OCI-LY1 (cell line): ENCODE measurements at regions not wholly inside any gene's neighbourhood (a gene's known extent, or its start where the extent isn't known, plus 50 kb on each side); places are given as distances from the start of the nearest gene placed in this dataset.
"Not testable (repeated sequence)": the region's sequence is repeated elsewhere in the genome, so short reads cannot be mapped to it uniquely, and the experiment has no call there.

Experiments
- H2AFZ ChIP-seq: fragments of 200-600 bp; sonication (generic), shearing (Covaris generic); 2 replicates; pipeline ENCODE4 v1.6.0; 2014; ENCODE audit warnings: antibody characterized with exemption, mild to moderate bottlenecking, low read length
- H3F3A ChIP-seq: fragments of 200-600 bp; sonication (generic), shearing (Covaris generic); 2 replicates; pipeline ENCODE4 v1.6.0; 2014; ENCODE audit warnings: mild to moderate bottlenecking, antibody characterized with exemption, low read length, moderate library complexity; ENCODE audit not compliant: insufficient read depth
- H3K27ac ChIP-seq: fragments of 200-600 bp; sonication (generic); 2 replicates; pipeline ENCODE4 v1.5.1; 2014; ENCODE audit warnings: low read length, mixed run types, mild to moderate bottlenecking, low read depth; ENCODE audit not compliant: poor library complexity, severe bottlenecking
- H3K27me3 ChIP-seq: fragments of 200-600 bp; sonication (generic); 2 replicates; pipeline ENCODE4 v1.6.0; 2014; ENCODE audit warnings: antibody characterized with exemption, mild to moderate bottlenecking, low read length, moderate library complexity; ENCODE audit not compliant: insufficient read depth
- H3K36me3 ChIP-seq: fragments of 200-600 bp; sonication (generic); 2 replicates; pipeline ENCODE4 v1.6.1; 2014; ENCODE audit warnings: mild to moderate bottlenecking, antibody characterized with exemption, low read length, moderate library complexity, mixed read lengths; ENCODE audit not compliant: insufficient read depth
- H3K4me1 ChIP-seq: fragments of 200-600 bp; sonication (generic); 2 replicates; pipeline ENCODE4 v1.5.1; 2014; ENCODE audit warnings: mild to moderate bottlenecking, low read length, moderate library complexity; ENCODE audit not compliant: insufficient read depth, severe bottlenecking
- H3K4me2 ChIP-seq: fragments of 200-600 bp; sonication (generic), shearing (Covaris generic); 2 replicates; pipeline ENCODE4 v1.6.1; 2014; ENCODE audit warnings: low read length
- H3K4me3 ChIP-seq: fragments of 200-600 bp; sonication (generic); 2 replicates; pipeline ENCODE4 v1.5.1; 2014; ENCODE audit warnings: low read length, low read depth, mild to moderate bottlenecking, mixed read lengths; ENCODE audit not compliant: poor library complexity, severe bottlenecking
- H3K79me2 ChIP-seq: fragments of 200-600 bp; shearing (Covaris generic); 2 replicates; pipeline ENCODE4 v1.6.1; 2016; ENCODE audit warnings: mixed run types, low read length, mixed read lengths; ENCODE audit not compliant: insufficient read depth
- H3K9ac ChIP-seq: fragments of 200-600 bp; sonication (generic), shearing (Covaris generic); 2 replicates; pipeline ENCODE4 v1.6.1; 2014; ENCODE audit warnings: mild to moderate bottlenecking, low read length, mixed read lengths
- H3K9me2 ChIP-seq: fragments of 200-600 bp; sonication (generic), shearing (Covaris generic); 2 replicates; pipeline ENCODE4 v1.6.1; 2014; ENCODE audit warnings: low read depth, mild to moderate bottlenecking, low read length, mixed read lengths
- H3K9me3 ChIP-seq: fragments of 200-600 bp; shearing (Covaris generic); 2 replicates; pipeline ENCODE4 v1.6.1; 2014; ENCODE audit warnings: low read length, mixed read lengths
- H4K20me1 ChIP-seq: fragments of 200-600 bp; sonication (generic), shearing (Covaris generic); 2 replicates; pipeline ENCODE4 v1.6.0; 2016; ENCODE audit warnings: mild to moderate bottlenecking, low read length; ENCODE audit not compliant: insufficient read depth
- EZH2 ChIP-seq: fragments of 200-600 bp; sonication (generic), shearing (Covaris generic); IDR thresholded peaks from 2 replicates; pipeline ENCODE4 v1.8.0; 2017; ENCODE audit warnings: borderline replicate concordance, mixed run types, mild to moderate bottlenecking, antibody characterized with exemption, low read length, moderate library complexity, mixed read lengths
- TF ChIP-seq, protein P1 (sequence below): fragments of 200-600 bp; sonication (generic), shearing (Covaris generic); IDR thresholded peaks from 2 replicates; pipeline ENCODE4 v1.5.1; 2017; ENCODE audit warnings: mild to moderate bottlenecking, antibody characterized with exemption, low read length, moderate library complexity, mixed read lengths

DNA sequence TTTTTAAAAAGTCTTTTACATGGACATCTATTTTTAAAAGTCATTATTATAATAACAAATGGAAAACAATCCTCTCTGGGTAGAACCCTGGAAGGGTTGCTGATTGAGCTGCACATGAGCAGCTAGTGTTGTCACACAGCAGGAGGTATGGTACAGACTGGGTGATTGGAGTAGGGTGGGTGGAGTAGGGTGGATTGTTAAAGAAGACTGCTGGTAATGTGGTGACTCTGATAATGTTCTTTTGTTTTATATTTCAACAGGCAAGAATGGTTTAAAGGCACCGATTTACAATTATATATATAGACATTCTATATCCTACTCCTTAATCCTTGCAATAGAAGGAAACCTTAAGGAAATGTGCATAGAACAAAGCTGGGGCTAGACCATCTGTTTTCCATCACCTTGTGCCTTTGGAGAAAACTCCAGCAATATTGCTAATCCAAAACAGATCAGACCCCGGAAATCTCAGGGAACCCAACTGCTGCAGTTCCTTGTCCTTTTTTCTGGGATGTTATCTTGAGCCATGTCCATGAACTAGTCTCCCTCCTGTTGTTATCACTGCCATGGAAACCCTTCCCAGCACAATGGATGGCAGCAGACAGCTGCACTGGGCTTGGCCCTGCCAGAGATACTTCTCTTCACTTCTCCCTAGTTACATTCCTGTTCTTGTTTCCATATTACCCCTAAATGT lies 129.7 kb downstream of the YIPF5 start:
- H3K9me2 ChIP-seq: no peaks in the 10 kb centered on the region
- H4K20me1 ChIP-seq: no peaks in the 10 kb centered on the region
- no peaks in the 10 kb centered on the region for H3K27me3 ChIP-seq
- no peak overlapping the region for H3K9ac ChIP-seq
- H2AFZ ChIP-seq: no peak overlapping the region
- H3K79me2 ChIP-seq: no peaks in the 10 kb centered on the region
- no peak overlapping the region for H3K27ac ChIP-seq
- H3K36me3 ChIP-seq: no peaks in the 10 kb centered on the region
- H3K4me3 ChIP-seq: no peak overlapping the region
- no peaks in the 10 kb centered on the region for H3K9me3 ChIP-seq
- no peaks in the 10 kb centered on the region for H3F3A ChIP-seq
- TF ChIP-seq, protein P1, sequence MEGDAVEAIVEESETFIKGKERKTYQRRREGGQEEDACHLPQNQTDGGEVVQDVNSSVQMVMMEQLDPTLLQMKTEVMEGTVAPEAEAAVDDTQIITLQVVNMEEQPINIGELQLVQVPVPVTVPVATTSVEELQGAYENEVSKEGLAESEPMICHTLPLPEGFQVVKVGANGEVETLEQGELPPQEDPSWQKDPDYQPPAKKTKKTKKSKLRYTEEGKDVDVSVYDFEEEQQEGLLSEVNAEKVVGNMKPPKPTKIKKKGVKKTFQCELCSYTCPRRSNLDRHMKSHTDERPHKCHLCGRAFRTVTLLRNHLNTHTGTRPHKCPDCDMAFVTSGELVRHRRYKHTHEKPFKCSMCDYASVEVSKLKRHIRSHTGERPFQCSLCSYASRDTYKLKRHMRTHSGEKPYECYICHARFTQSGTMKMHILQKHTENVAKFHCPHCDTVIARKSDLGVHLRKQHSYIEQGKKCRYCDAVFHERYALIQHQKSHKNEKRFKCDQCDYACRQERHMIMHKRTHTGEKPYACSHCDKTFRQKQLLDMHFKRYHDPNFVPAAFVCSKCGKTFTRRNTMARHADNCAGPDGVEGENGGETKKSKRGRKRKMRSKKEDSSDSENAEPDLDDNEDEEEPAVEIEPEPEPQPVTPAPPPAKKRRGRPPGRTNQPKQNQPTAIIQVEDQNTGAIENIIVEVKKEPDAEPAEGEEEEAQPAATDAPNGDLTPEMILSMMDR: no peak
- TF ChIP-seq EZH2: no peak
- H3K4me2 ChIP-seq: no peak overlapping the region
- H3K4me1 ChIP-seq: no peaks in the 10 kb centered on the region

DNA sequence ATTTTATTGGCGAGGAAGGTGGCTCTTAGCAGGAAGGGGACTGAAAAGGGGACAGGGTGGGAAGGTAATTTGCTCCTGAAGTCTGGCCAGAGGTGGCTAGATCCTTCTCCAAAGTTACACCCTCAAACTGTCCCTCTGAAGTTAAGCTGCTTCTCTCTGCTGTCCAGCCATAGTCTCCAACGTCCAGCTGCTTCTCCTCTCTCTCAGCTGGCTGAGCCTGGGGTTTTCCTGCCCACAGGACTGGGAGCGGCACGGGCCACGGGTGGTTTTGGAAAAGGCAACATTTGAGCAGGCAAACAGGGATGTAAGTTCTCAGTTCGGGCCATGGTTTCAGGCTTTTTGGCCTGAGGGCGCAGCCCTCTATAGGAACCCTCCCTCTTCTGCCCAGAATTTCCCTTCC lies 128.3 kb downstream of the YIPF5 start:
- no peaks in the 10 kb centered on the region for H4K20me1 ChIP-seq
- H3K4me2 ChIP-seq: no peak overlapping the region
- H3K36me3 ChIP-seq: no peaks in the 10 kb centered on the region
- no peaks in the 10 kb centered on the region for H3F3A ChIP-seq
- H3K9me2 ChIP-seq: no peaks in the 10 kb centered on the region
- H3K9me3 ChIP-seq: no peaks in the 10 kb centered on the region
- no peak overlapping the region for H3K27ac ChIP-seq
- no peak overlapping the region for H2AFZ ChIP-seq
- no peak overlapping the region for H3K4me3 ChIP-seq
- no peaks in the 10 kb centered on the region for H3K4me1 ChIP-seq
- no peaks in the 10 kb centered on the region for H3K79me2 ChIP-seq
- H3K27me3 ChIP-seq: no peaks in the 10 kb centered on the region
- no peak overlapping the region for H3K9ac ChIP-seq
- TF ChIP-seq, protein P1: no peak
- TF ChIP-seq EZH2: no peak

DNA sequence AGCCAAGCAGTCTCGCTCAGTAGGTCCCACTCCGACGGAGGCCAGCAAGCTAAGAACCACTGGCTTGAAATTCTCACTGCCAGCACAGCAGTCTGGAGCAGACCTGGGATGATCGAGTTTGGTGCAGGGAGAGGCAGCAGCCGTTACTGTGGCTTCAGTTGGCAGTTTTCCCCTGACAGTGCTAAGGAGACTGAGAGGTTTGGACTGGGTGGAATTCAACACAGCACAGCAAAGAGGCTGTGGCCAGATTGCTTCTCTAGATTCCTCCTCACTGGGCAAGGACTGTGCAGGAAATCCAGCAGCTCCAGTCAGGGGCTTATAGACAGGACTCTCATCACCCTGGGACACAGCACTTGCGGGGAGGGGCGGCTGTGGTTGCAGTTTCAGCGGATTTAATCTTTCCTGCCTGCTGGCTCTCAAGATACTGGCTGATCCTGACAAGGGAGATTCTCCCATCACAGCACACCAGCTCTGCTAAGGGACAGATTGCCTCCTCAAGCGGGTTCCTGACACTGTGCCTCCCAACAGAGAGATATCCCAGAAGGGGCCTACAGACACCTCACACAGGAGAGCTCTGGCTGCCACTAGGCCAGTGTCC lies 122.1 kb downstream of the YIPF5 start:
- Histone ChIP-seq H3K4me1 (no peaks in the 10 kb centered on the region), H2AFZ (no peak overlapping the region), H3K27ac (no peak overlapping the region), H3K4me3 (no peak overlapping the region), H3K27me3 (no peaks in the 10 kb centered on the region), H3K9me3 (no peaks in the 10 kb centered on the region), H3K9ac (no peak overlapping the region), H4K20me1 (no peaks in the 10 kb centered on the region), H3K9me2 (no peaks in the 10 kb centered on the region), H3K4me2 (no peak overlapping the region), H3F3A (no peaks in the 10 kb centered on the region), H3K79me2 (no peaks in the 10 kb centered on the region), H3K36me3 (no peaks in the 10 kb centered on the region)
- TF ChIP-seq, protein P1: no peak
- TF ChIP-seq EZH2: no peak

DNA sequence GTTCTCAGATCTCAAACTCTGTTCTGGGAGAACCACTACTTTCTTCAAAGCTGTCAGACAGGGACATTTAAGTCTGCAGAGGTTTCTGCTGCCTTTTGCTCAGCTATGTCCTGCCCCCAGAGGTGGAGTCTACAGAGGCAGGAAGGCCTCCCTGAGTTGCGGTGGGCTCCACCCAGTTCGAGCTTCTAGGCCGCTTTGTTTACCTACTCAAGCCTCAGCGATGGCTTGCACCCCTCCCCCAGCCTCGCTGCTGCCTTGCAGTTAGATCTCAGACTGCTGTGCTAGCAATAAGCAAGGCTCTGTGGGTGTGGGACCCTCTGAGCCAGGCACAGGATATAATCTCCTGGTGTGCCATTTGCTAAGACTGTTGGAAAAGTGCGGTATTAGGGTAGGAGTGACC lies 115.1 kb downstream of the YIPF5 start:
- not testable (repeated sequence) for H3K4me3 ChIP-seq, H2AFZ ChIP-seq, H3K4me1 ChIP-seq, H3K27ac ChIP-seq, H3F3A ChIP-seq, H3K36me3 ChIP-seq, H3K9ac ChIP-seq, H3K79me2 ChIP-seq, H3K9me3 ChIP-seq, H3K27me3 ChIP-seq, H4K20me1 ChIP-seq, H3K9me2 ChIP-seq, H3K4me2 ChIP-seq

DNA sequence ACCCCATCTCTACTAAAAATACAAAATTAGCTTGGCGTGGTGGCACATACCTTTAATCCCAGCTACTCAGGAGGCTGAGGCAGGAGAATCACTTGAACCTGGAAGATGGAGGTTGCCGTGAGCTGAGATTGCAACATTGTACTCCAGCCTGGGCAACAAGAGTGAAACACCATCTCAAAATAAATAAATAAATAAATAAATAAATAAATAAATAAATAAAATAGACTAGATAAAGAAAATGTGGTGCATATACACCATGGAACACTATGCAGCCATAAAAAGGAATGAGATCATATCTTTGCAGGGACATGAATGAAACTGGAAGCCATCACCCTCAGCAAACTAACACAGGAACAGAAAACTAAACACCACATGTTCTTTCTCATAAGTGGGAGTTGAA lies 110.4 kb downstream of the YIPF5 start:
- not testable (repeated sequence) for H3K27ac ChIP-seq, H3K9me2 ChIP-seq, H3K4me1 ChIP-seq, H2AFZ ChIP-seq, H3K9me3 ChIP-seq, H3F3A ChIP-seq, H4K20me1 ChIP-seq, H3K4me2 ChIP-seq, H3K79me2 ChIP-seq, H3K27me3 ChIP-seq, H3K4me3 ChIP-seq, H3K36me3 ChIP-seq, H3K9ac ChIP-seq
